NCI-H2227 treated with DMSO at 0.1 percent for 48 hours (cell line): ENCODE measurements at regions not wholly inside any gene's neighbourhood (a gene's known extent, or its start where the extent isn't known, plus 50 kb on each side); places are given as distances from the start of the nearest gene placed in this dataset.

ENCODE experiments used
- DNase-seq: peaks from one replicate; lab custom pipeline; 2025; lab: John Stamatoyannopoulos, UW

DNA sequence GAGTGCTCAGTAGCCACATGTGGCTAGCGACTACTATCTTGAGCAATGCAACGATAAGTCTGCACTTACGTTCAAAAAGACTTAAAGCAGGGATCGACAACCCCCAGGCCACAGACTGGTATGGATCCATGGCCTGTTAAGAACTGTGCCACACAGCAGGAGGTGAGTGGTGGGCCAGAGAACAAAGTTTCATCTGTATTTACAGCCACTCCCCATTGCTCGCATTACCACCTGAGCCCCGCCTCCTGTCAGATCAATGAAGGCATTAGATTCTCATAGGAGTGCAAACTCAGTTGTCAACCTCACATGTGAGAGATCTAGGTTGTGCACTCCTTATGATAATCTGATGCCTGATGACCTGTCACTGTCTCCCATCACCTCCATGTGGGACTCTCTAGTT, 103.6 kb upstream of the ZRANB2 start:
- DNase-seq: no peak

DNA sequence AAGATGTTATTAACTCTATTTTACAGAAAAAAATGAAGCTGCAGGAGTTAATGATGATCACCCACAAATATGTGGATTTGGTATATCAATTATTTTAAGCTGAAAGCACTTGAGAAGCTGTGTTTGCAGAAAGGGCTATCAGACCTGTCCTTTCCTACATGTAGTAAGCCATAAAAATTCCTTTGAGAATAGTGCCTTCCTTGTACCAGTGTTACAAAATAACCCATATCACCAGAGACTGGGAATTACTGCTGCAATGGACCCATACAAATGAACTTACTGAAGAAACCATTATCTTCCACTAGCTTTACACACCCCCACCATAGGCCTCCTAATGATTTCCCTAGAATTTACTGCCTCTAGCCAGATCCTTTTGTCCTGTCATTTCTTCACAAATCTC, 99.2 kb upstream of the ZRANB2 start:
- no peak for DNase-seq

DNA sequence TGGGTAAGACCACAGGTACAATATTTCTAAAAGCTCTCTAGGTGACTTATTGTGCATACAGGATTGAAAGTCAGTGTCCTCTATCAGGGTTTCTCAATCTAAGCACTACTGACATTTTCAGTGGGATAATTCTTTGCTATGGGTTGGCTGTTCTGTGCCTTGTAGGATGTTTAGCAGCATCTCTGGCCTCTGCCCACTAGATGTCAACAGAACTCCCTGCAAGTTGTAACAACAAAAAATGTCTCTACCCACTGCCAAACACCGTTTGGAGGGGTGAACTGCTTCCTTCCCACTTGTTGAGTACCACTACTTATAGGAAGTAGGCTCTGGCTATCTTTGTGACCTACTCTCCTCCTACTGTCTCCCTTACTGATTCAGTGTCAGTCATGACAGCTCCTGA, 90.1 kb upstream of the ZRANB2 start:
- DNase-seq: no peak

DNA sequence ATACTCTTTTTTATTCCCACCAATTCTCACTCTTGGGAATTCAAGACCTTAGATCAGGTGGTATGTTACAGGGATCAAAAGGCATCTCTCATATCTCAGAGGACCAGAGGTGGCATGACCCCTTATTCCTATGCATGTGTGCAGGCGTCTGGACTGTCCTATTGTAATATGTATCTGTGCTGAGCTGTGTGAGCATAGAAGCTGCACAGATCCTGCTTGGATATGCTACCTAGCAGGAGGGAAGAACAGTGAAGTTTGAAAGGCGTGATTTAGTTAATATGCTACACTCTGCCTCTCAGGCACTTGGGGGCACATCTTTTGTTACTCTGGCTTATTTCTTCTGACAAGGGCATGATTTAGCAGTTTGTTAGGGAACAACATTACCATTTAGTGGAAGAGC, 86.7 kb upstream of the ZRANB2 start:
- no peak for DNase-seq

DNA sequence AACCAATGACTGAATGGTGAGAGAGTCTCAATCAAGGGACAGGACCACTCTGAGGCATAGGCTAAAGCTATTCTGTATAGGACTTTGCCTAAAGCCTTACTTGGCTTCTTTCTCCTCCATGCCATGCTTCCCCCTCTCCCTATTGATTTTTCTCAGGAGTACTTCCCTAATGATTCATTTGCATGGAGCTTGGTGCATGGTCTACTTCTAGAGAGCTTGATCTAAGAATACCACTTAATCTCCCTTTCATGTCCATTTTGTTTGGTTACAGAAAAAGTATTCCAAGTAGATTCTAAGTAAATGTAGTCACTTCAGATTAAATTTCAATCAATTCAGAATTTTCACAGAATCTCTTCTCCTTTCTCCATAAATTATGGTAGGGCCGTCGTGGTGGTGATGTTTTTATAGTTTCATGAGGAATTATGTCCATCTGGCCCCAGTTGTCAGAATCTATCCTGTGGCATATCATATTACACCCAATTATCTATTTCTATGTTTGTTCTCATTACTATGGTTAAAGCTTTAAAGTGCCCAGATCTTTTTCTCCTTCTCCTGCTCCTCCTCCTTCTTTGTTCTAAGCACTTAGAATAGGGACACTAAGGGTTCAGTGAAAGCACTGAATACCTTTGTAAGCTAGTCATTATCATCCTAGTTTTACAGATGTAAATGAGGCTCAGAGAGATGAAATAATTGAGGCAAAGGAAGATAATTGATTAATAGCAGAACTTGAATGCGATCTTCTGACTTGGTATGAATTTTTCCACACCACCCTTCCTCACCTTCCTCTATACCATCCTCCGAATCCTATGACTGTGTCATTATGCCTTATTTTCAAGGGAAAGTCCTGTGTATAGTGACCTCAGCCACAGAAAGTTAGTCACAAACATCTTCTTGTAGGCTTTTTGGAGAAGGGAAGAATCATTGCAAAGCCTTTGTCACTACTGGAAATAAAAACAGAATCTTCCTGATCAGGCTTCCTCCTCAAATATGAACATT, 85.6 kb upstream of the ZRANB2 start:
- no peak for DNase-seq

DNA sequence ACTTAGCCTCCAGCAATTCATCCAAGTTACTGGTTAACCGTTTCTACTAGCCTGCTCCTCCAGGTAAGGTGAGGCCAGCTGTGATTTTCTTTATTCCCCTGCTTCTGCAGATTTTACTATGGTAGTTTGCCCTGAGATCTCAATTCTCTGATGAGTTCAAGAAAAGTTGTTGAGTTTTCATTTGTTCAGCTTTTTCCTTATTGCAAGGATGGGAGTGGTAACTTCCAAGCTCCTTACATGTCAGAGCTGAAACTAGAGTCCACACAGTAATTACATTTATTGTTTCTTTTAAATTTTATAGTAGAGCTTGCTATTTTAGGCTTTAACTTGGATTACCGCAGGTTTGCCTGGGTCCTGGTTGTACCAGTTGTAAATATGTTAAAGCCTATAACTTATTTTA, 76.9 kb upstream of the ZRANB2 start:
- DNase-seq: no peak

DNA sequence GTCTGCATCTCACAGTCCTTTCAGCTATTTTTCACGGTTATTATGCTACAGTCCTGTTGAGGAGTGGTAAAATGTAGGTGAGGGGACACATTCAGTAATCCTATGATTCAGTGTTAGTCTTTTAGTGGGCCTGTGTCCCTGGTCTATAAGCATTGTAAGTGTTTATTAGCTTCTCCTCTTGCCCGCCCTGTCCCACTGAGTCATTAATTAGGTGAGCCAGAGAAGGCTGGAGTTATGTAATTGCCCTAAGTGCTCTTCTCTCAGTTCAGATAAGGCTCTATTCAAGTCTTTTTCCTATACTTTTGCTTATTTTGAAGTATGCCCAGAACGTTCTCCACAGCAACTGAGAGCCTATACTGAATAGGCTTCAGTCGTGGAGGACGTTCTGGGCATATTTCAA, 76.3 kb upstream of the ZRANB2 start:
- no peak for DNase-seq

DNA sequence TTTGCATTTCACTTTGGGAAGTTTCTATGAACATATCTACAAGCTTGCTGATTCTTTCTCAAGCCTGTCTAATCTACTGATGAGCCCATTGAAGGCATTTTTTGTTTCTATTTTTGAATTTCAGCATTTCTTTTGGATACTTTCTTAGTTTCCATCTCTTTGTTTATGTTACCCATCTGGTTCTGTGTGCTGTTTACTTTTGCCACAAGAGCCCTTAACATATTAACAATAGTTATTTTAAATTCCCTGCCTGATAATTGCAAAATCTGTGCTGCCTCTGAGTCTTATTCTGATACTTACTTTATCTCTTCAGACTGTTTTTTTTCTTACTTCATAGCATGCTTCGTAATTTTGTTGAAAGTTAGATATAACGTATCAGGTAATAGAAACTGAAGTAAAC, 75.8 kb upstream of the ZRANB2 start:
- DNase-seq: no peak

DNA sequence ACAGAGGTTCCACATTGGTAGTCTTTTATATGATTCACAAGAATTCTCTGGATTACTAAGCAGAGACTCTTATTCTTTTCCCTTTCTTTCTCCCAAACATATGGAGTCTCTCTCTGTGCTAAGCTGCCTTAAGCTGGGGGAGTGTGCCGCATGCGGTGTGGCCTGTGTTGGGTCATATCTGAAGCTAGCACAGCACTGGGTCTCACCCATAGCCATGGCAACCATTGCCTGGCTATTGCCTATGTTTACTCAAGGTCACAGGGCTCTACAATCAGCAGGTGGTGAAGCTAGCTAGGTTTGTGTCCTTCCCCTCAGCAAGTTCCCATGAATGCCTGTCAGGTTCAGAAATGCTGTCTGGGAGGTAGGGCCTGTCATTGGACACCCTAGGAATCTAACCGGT, 73.6 kb upstream of the ZRANB2 start:
- DNase-seq: no peak

DNA sequence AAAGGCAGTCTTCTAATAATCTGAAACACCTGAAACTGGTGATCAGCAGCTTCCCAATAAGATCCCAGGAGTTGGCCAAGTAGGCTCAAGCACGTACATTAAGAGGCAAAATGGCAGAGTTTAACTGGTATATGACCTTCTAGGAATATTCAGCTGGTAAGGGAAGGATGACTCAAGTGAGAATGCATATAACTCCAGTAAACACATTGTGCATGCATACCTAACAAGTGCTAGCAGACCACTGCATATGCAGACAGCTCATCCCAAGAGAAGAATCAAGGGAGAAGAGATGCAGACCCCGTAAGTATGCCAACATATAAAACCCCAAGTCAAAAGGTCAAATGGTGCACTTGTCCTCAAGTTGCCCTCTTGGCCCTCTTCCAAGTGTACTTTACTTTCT, 73.0 kb upstream of the ZRANB2 start:
- DNase-seq: no peak

DNA sequence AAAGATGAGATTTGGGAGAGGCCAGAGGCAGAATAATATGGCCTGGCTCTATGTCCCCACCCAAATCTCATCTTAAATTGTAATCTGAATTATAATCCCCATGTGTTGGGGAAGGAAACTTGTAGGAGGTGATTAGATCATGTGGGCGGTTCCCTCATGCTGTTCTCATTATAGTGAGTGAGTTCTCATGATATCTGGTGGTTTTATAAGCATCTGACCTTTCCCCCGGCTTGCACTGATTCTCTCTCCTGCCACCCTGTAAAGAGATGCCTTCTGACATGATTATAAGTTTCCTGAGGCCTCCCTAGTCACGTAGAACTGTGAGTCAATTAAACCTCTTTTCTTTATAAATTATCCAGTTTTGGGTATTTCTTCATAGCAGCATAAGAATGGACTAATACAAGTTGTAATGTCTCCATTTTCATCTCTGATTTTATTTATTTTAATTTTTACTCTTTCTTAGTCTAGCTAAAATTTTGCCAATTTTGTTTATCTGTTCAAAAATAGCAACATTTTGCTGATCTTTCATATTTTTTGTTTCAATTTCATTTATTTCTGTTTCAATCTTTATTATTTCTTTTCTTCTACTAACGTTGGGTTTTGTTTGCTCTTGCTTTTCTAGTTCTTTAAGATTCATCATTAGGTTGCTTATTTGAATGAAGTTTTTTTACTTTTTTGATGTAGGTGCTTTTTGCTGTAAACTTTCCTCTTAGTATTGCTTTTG, 67.0 kb upstream of the ZRANB2 start:
- DNase-seq: no peak

DNA sequence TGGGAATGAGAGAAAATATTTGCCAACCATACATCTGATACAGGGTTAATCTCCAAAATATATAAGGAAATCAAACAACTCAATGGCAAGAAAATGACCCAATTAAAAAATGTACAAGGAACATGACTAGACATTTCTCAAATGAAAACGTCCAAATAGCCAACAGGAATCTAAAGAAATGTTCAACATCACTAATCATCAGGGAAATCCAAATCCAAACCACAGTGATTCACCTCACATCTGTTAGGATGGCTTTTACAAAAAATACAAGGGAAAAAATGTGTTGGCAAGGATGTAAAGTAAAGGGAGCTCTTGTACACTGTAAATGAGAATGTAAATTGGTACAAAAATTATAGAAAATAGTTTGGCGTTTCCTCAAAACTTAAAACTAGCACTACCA, 54.7 kb upstream of the ZRANB2 start:
- no peak for DNase-seq
